Esophagus muscularis mucosa (tissue), 3 donors: ENCODE measurements at regions not wholly inside any gene's neighbourhood (a gene's known extent, or its start where the extent isn't known, plus 50 kb on each side); places are given as distances from the start of the nearest gene placed in this dataset.

Experiments used
- CTCF ChIP-seq, 3 experiments: fragments of 200-600 bp in 2 of 3; fragments of 450-650 bp in 1 of 3; sonication (generic) in 2 of 3; IDR thresholded peaks; one replicate each; pipeline ENCODE4 v1.5.1; 2017 to 2019; ENCODE audit warnings: antibody characterized with exemption in 3 of 3, mild to moderate bottlenecking in 2 of 3, moderate library complexity in 1 of 3
- POLR2A ChIP-seq: fragments of 450-650 bp; IDR thresholded peaks from one replicate; pipeline ENCODE4 v1.6.1; 2017; ENCODE audit warnings: antibody characterized with exemption, moderate library complexity, mild to moderate bottlenecking, low read depth
- POLR2AphosphoS5 ChIP-seq, 2 donors: sonication (generic); formaldehyde crosslinking; IDR thresholded peaks; one replicate each; pipeline ENCODE4 v1.6.1; 2017; ENCODE audit warnings: antibody characterized with exemption in 2 of 2

- TF ChIP-seq POLR2AphosphoS5 (IDR thresholded peaks at IDR 0.05) (no peak), CTCF (IDR thresholded peaks at IDR 0.05) (no peak), POLR2A (no peak)
Measured at GRCh38 chr21:33968995-33969348, 53.4 kb upstream of the ATP5PO start.
